Neural progenitor cell (in vitro differentiated cells): ENCODE measurements at regions not wholly inside any gene's neighbourhood (a gene's known extent, or its start where the extent isn't known, plus 50 kb on each side); places are given as distances from the start of the nearest gene placed in this dataset.

Experiments
- DNase-seq: peaks from one replicate; pipeline ENCODE4 v3.0.0-alpha.2; 2016; ENCODE audit warnings: low spot score
- H2AFZ ChIP-seq: fragments of 200-600 bp; sonication (generic); replicated peaks from 2 replicates; pipeline ENCODE4 v1.6.1; 2016; ENCODE audit warnings: antibody characterized with exemption
- H3F3A ChIP-seq: fragments of 200-600 bp; sonication (generic); 2 replicates; pipeline ENCODE4 v1.6.1; 2016; ENCODE audit warnings: antibody characterized with exemption, low read depth
- H3K27ac ChIP-seq: fragments of 200-600 bp; sonication (generic); 2 replicates; pipeline ENCODE4 v1.5.1; 2016; ENCODE audit warnings: mild to moderate bottlenecking
- H3K27me3 ChIP-seq: fragments of 200-600 bp; sonication (generic); 2 replicates; pipeline ENCODE4 v1.6.1; 2016; ENCODE audit warnings: mild to moderate bottlenecking, moderate library complexity
- H3K36me3 ChIP-seq: fragments of 200-600 bp; sonication (generic); 2 replicates; pipeline ENCODE4 v1.5.1; 2016
- H3K4me1 ChIP-seq: fragments of 200-600 bp; sonication (generic); 2 replicates; pipeline ENCODE4 v1.6.1; 2016; ENCODE audit warnings: mixed run types
- H3K4me2 ChIP-seq: fragments of 200-600 bp; sonication (generic); 2 replicates; pipeline ENCODE4 v1.6.1; 2016
- H3K4me3 ChIP-seq: fragments of 200-600 bp; sonication (generic); 2 replicates; pipeline ENCODE4 v1.5.1; 2016
- H3K79me2 ChIP-seq: fragments of 200-600 bp; sonication (generic); 2 replicates; pipeline ENCODE4 v1.6.1; 2016; ENCODE audit warnings: low read depth
- H3K9ac ChIP-seq: fragments of 200-600 bp; sonication (generic); 2 replicates; pipeline ENCODE4 v1.6.1; 2016
- H3K9me3 ChIP-seq: fragments of 200-600 bp; sonication (generic); 2 replicates; pipeline ENCODE4 v1.5.1; 2016; ENCODE audit warnings: low read depth
- H4K20me1 ChIP-seq: fragments of 200-600 bp; sonication (generic); 2 replicates; pipeline ENCODE4 v1.6.1; 2016; ENCODE audit warnings: low read depth
- H3K27ac Mint-ChIP-seq: 3 replicates; pipeline ENCODE4 v1.8.0; 2021; ENCODE audit warnings: mixed read lengths
- H3K27me3 Mint-ChIP-seq: 2 replicates; pipeline ENCODE4 v1.8.0; 2022; ENCODE audit warnings: low read depth, mild to moderate bottlenecking, inconsistent platforms, moderate library complexity, mixed read lengths; ENCODE audit not compliant: insufficient read depth
- H3K36me3 Mint-ChIP-seq: 3 replicates; pipeline ENCODE4 v1.8.0; 2021; ENCODE audit warnings: mixed read lengths
- H3K4me1 Mint-ChIP-seq: 3 replicates; pipeline ENCODE4 v1.8.0; 2021; ENCODE audit warnings: mixed read lengths
- H3K4me3 Mint-ChIP-seq: 3 replicates; pipeline ENCODE4 v1.8.0; 2021; ENCODE audit warnings: mild to moderate bottlenecking, moderate library complexity, mixed read lengths
- H3K9me3 Mint-ChIP-seq: 3 replicates; pipeline ENCODE4 v1.8.0; 2020; ENCODE audit warnings: mixed read lengths
- EZH2 ChIP-seq: fragments of 200-600 bp; sonication (generic); IDR thresholded peaks from 2 replicates; pipeline ENCODE4 v1.6.1; 2017; ENCODE audit warnings: antibody characterized with exemption, mild to moderate bottlenecking, moderate library complexity
- EZH2phosphoT487 ChIP-seq: fragments of 200-600 bp; sonication (generic); IDR thresholded peaks from 2 replicates; pipeline ENCODE4 v1.6.1; 2017; ENCODE audit warnings: antibody characterized with exemption
- TF ChIP-seq, protein P1 (sequence below): fragments of 200-600 bp; sonication (generic); IDR thresholded peaks from 2 replicates; pipeline ENCODE4 v1.5.1; 2017; ENCODE audit warnings: antibody characterized with exemption, mild to moderate bottlenecking

DNA sequence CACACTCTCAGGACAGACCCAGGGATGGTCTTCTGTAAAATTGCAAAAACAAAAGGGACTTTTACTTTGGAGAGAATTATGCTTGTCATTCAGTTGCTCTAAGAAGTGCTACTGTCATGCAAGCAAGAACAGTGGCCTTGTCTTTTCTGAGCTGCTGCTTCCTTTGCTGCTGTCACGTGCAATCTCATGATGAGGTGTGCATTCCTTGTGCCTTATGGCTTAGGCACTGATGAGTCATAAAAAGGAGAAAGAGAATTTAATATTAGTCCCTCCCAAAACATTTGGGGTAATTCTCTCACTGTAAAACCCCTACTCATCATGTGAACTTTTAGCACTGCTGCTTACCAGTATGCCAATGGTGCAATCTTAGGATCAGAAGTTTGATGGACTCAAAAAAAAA is 2051.3 kb downstream of the TP53TG3F start:
- Histone ChIP-seq H3K79me2 (no peaks in the 10 kb centered on the region), H3K36me3 (no peaks in the 10 kb centered on the region), H4K20me1 (no peaks in the 10 kb centered on the region), H3F3A (no peaks in the 10 kb centered on the region), H3K4me1 (no peaks in the 10 kb centered on the region), H3K27ac (no peak overlapping the region), H3K4me2 (no peak overlapping the region), H3K27me3 (no peaks in the 10 kb centered on the region), H3K9ac (no peak overlapping the region), H2AFZ (no peak overlapping the region), H3K9me3 (peaks cover 43% of the 10 kb centered on the region), H3K4me3 (no peak overlapping the region)
- no peak overlapping the region for H3K27ac Mint-ChIP-seq
- no peaks in the 10 kb centered on the region for H3K4me1 Mint-ChIP-seq
- no peak overlapping the region for H3K4me3 Mint-ChIP-seq
- TF ChIP-seq EZH2 (no peak), EZH2phosphoT487 (no peak)
- TF ChIP-seq, protein P1, sequence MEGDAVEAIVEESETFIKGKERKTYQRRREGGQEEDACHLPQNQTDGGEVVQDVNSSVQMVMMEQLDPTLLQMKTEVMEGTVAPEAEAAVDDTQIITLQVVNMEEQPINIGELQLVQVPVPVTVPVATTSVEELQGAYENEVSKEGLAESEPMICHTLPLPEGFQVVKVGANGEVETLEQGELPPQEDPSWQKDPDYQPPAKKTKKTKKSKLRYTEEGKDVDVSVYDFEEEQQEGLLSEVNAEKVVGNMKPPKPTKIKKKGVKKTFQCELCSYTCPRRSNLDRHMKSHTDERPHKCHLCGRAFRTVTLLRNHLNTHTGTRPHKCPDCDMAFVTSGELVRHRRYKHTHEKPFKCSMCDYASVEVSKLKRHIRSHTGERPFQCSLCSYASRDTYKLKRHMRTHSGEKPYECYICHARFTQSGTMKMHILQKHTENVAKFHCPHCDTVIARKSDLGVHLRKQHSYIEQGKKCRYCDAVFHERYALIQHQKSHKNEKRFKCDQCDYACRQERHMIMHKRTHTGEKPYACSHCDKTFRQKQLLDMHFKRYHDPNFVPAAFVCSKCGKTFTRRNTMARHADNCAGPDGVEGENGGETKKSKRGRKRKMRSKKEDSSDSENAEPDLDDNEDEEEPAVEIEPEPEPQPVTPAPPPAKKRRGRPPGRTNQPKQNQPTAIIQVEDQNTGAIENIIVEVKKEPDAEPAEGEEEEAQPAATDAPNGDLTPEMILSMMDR: no peak
- no peaks in the 10 kb centered on the region for H3K36me3 Mint-ChIP-seq
- H3K27me3 Mint-ChIP-seq: peaks cover 5% of the 10 kb centered on the region
- H3K9me3 Mint-ChIP-seq: peaks cover 27% of the 10 kb centered on the region
- no peak for DNase-seq

DNA sequence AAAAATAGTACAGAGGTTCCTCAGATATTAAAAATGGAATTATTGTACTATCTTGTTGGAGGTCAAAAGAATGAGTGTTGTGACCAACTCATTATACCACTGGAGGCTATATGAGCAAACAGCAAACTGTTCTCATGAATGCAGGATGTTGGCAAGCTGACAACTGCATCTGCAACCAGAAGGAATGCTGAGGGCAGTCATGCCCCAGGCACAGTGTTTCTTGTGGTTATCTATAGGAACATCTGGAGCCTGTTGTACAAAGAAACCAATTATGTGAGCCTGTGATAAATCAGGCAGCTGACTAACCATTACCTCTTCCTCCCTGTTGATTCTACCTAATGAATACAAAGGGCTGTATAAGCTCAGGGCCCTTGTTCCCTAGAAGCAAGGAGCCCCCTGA is 2057.1 kb downstream of the TP53TG3F start:
- H3K27me3 Mint-ChIP-seq: no peaks in the 10 kb centered on the region
- no peak overlapping the region for H3K4me2 ChIP-seq
- no peaks in the 10 kb centered on the region for H3K36me3 Mint-ChIP-seq
- no peak overlapping the region for H2AFZ ChIP-seq
- H3F3A ChIP-seq: no peaks in the 10 kb centered on the region
- H3K9me3 ChIP-seq: peaks cover 35% of the 10 kb centered on the region
- DNase-seq: no peak
- no peak overlapping the region for H3K27ac ChIP-seq
- H3K4me3 ChIP-seq: no peak overlapping the region
- no peak overlapping the region for H3K27ac Mint-ChIP-seq
- no peaks in the 10 kb centered on the region for H3K27me3 ChIP-seq
- H3K9ac ChIP-seq: no peak overlapping the region
- peaks cover 18% of the 10 kb centered on the region for H3K9me3 Mint-ChIP-seq
- TF ChIP-seq EZH2phosphoT487 (no peak), EZH2 (no peak)
- TF ChIP-seq, protein P1: no peak
- no peaks in the 10 kb centered on the region for H4K20me1 ChIP-seq
- no peaks in the 10 kb centered on the region for H3K36me3 ChIP-seq
- no peak overlapping the region for H3K4me3 Mint-ChIP-seq
- H3K4me1 Mint-ChIP-seq: no peaks in the 10 kb centered on the region
- no peaks in the 10 kb centered on the region for H3K4me1 ChIP-seq
- no peaks in the 10 kb centered on the region for H3K79me2 ChIP-seq

DNA sequence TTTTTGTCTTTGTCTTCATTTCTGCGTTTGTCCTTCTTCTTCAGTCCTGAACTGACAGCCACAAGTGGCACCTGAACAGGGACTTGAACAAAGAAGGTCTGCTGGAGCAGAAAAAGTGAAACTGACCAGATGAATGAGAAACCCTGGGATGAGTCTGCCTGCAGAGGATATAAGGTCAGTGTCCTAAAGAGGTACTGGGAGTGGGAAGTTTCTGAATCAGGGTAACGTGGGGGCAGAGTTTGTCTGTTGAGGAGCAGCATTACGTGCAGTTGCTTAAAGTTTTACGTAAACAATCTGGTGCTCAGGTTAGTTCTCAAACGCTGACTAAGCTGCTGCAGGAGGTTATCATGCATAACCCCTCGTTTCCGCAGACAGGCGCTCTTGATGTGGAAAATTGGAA is 2057.6 kb downstream of the TP53TG3F start:
- Histone ChIP-seq H3K9ac (no peak overlapping the region), H3K9me3 (peaks cover 33% of the 10 kb centered on the region), H3F3A (no peaks in the 10 kb centered on the region), H3K27me3 (no peaks in the 10 kb centered on the region), H4K20me1 (no peaks in the 10 kb centered on the region), H3K27ac (no peak overlapping the region), H3K4me2 (no peak overlapping the region), H3K4me3 (no peak overlapping the region), H2AFZ (no peak overlapping the region), H3K4me1 (no peaks in the 10 kb centered on the region), H3K79me2 (no peaks in the 10 kb centered on the region), H3K36me3 (no peaks in the 10 kb centered on the region)
- no peaks in the 10 kb centered on the region for H3K27me3 Mint-ChIP-seq
- TF ChIP-seq, protein P1: no peak
- no peak for TF ChIP-seq EZH2phosphoT487
- TF ChIP-seq EZH2: no peak
- no peak overlapping the region for H3K27ac Mint-ChIP-seq
- DNase-seq: no peak
- no peaks in the 10 kb centered on the region for H3K4me1 Mint-ChIP-seq
- no peak overlapping the region for H3K4me3 Mint-ChIP-seq
- H3K36me3 Mint-ChIP-seq: no peaks in the 10 kb centered on the region
- peaks cover 20% of the 10 kb centered on the region for H3K9me3 Mint-ChIP-seq
